HepG2 (cell line): ENCODE measurements at regions not wholly inside any gene's neighbourhood (a gene's known extent, or its start where the extent isn't known, plus 50 kb on each side); places are given as distances from the start of the nearest gene placed in this dataset.

ENCODE experiments used
- ATAC-seq: fragments of 200-7000 bp; cut with Tn5 transposase; 3 replicates; pipeline ENCODE4 v1.9.1; 2020; ENCODE audit warnings: mild to moderate bottlenecking, moderate library complexity
- BruUV-seq: library from RNA; stranded (reverse); fragments of 400-500 nt; replicated peaks from 2 replicates; lab custom pipeline; 2021; lab: Mats Ljungman, UMichigan
- CTCF ChIA-PET: fragments of 300-600 bp; formaldehyde crosslinking; extraction: SDS; loops from one replicate; lab custom pipeline; 2021; ENCODE audit warnings: low total read pairs, inconsistent platforms, low intra/inter-chr PET ratio; lab: Yijun Ruan, JAX
- POLR2A ChIA-PET: fragments of 350-600 bp; sonication (Branson Sonifier 250); formaldehyde crosslinking; loops from one replicate; lab custom pipeline; 2020; ENCODE audit warnings: antibody characterized with exemption, inconsistent platforms; lab: Yijun Ruan, JAX
- DNase-seq: peaks from one replicate; pipeline ENCODE4 v3.0.0-alpha.2; 2015; ENCODE audit warnings: low spot score
- FAIRE-seq: peaks from 3 replicates; lab custom pipeline; 2011; peaks lifted over from hg19 to GRCh38; lab: Jason Lieb, UNC
- H2AFZ ChIP-seq: one replicate; pipeline ENCODE4 v1.6.1; 2011; ENCODE audit warnings: low read length, inconsistent platforms
- H3K27ac ChIP-seq: fragments of 300-600 bp; 3 replicates; pipeline ENCODE4 v1.8.0; 2011; ENCODE audit warnings: mixed run types, mild to moderate bottlenecking, mixed read lengths, low read length, inconsistent platforms; ENCODE audit not compliant: insufficient read depth; ENCODE audit errors: extremely low read length
- H3K27me3 ChIP-seq, 2 experiments: fragments of 200-600 bp in 1 of 2; 2 replicates in 1 of 2; 3 replicates in 1 of 2; pipeline versions ENCODE4 v1.6.0 to v1.8.0; 2011; ENCODE audit warnings: low read length in 2 of 2, mild to moderate bottlenecking in 2 of 2, moderate library complexity in 2 of 2, inconsistent platforms in 1 of 2; ENCODE audit not compliant: insufficient read depth in 2 of 2, control insufficient read depth in 1 of 2
- H3K36me3 ChIP-seq, 2 experiments: fragments of 200-600 bp in 1 of 2; replicated peaks in 1 of 2; 2 replicates in 1 of 2; 3 replicates in 1 of 2; pipeline versions ENCODE4 v1.5.1 to v1.8.0; 2011; ENCODE audit warnings: low read length in 2 of 2, inconsistent platforms in 1 of 2; ENCODE audit not compliant: insufficient read depth in 2 of 2, control insufficient read depth in 1 of 2
- H3K4me1 ChIP-seq: 2 replicates; pipeline ENCODE4 v1.5.1; 2012; ENCODE audit warnings: low read length, inconsistent platforms; ENCODE audit not compliant: insufficient read depth
- H3K4me2 ChIP-seq: 2 replicates; pipeline ENCODE4 v1.6.0; 2011; ENCODE audit warnings: low read depth, low read length, inconsistent platforms
- H3K4me3 ChIP-seq, 3 experiments: fragments of 200-600 bp in 1 of 3; sonication (generic), shearing (Covaris generic) in 1 of 3; replicated peaks in 1 of 3; 2 replicates each; pipeline ENCODE4 v1.5.1; 2011 to 2016; ENCODE audit warnings: low read length in 3 of 3, inconsistent platforms in 2 of 3, low read depth in 2 of 3, mild to moderate bottlenecking in 2 of 3, control low read depth in 1 of 3, mixed read lengths in 1 of 3; ENCODE audit not compliant: insufficient read depth in 1 of 3
- H3K79me2 ChIP-seq: one replicate; pipeline ENCODE4 v1.6.1; 2011; ENCODE audit warnings: low read length, inconsistent platforms; ENCODE audit not compliant: insufficient read depth
- H3K9ac ChIP-seq: 2 replicates; pipeline ENCODE4 v1.6.0; 2011; ENCODE audit warnings: mild to moderate bottlenecking, low read depth, low read length, inconsistent platforms; ENCODE audit not compliant: insufficient read depth
- H3K9me3 ChIP-seq: 2 replicates; pipeline ENCODE4 v1.5.1; 2012; ENCODE audit warnings: mild to moderate bottlenecking, low read length
- H4K20me1 ChIP-seq: 2 replicates; pipeline ENCODE4 v1.6.0; 2011; ENCODE audit warnings: inconsistent platforms, mild to moderate bottlenecking, low read length, moderate library complexity; ENCODE audit not compliant: insufficient read depth
- CSRNP2 ChIP-seq: sonication (generic); formaldehyde crosslinking; conservative IDR thresholded peaks from 2 replicates; pipeline ENCODE4 v1.8.0; 2022; ENCODE audit warnings: low read depth, missing genetic modification reagents
- DNMT1 ChIP-seq: sonication (generic); formaldehyde crosslinking; IDR thresholded peaks from 2 replicates; pipeline ENCODE4 v1.5.1; 2020; ENCODE audit warnings: mild to moderate bottlenecking, missing genetic modification reagents
- JUND ChIP-seq: sonication (generic); formaldehyde crosslinking; IDR thresholded peaks from 2 replicates; pipeline ENCODE4 v1.8.0; 2022; ENCODE audit warnings: mild to moderate bottlenecking, missing genetic modification reagents
- MAFK ChIP-seq, 2 experiments: IDR thresholded peaks in 1 of 2; conservative IDR thresholded peaks in 1 of 2; 2 replicates each; pipeline ENCODE4 v1.6.1; 2011; ENCODE audit warnings: improper control_type of control experiment in 2 of 2, low read length in 2 of 2
- ZNF329 ChIP-seq: sonication (generic); formaldehyde crosslinking; IDR thresholded peaks from 2 replicates; pipeline ENCODE4 v1.9.0; 2021; ENCODE audit warnings: low read depth, mild to moderate bottlenecking, missing genetic modification reagents
- ZNF441 ChIP-seq: sonication (generic); formaldehyde crosslinking; IDR thresholded peaks from 2 replicates; pipeline ENCODE4 v1.7.0; 2021; ENCODE audit warnings: missing genetic modification reagents, borderline replicate concordance
- ZNF850 ChIP-seq: sonication (generic); formaldehyde crosslinking; conservative IDR thresholded peaks from 2 replicates; pipeline ENCODE4 v1.9.0; 2021; ENCODE audit warnings: mild to moderate bottlenecking, missing genetic modification reagents
- WGBS: methylation state at CpG from one replicate; pipeline ENCODE4 v1.1.6; 2017; ENCODE audit warnings: low lambda C conversion rate; 5-methylcytosine and 5-hydroxymethylcytosine counted together
- in situ Hi-C: cut with HindIII; loops from 2 replicates; pipeline ENCODE4 v1.10.0; 2017; ENCODE audit warnings: low pct_unique_long_range_greater_than_20kb; ENCODE audit not compliant: extremely low pct_ligation_motif_present
- intact Hi-C: fragments of 100-400 bp; cut with micrococcal nuclease; formaldehyde crosslinking; loops from one replicate; pipeline ENCODE4 v1.10.0; 2022; ENCODE audit not compliant: unreplicated experiment
- TF ChIP-seq, protein P1 (sequence below): sonication (generic); formaldehyde crosslinking; IDR thresholded peaks from 2 replicates; pipeline ENCODE4 v1.4.0; 2020; ENCODE audit warnings: missing genetic modification reagents, borderline replicate concordance
- TF ChIP-seq, protein P2 (sequence below): sonication (generic); formaldehyde crosslinking; conservative IDR thresholded peaks from 2 replicates; pipeline ENCODE4 v1.8.0; 2022; ENCODE audit warnings: missing genetic modification reagents
- TF ChIP-seq, protein P3 (sequence below): IDR thresholded peaks from 2 replicates; pipeline ENCODE4 v1.4.0; 2020; ENCODE audit warnings: mild to moderate bottlenecking, missing genetic modification reagents

DNA sequence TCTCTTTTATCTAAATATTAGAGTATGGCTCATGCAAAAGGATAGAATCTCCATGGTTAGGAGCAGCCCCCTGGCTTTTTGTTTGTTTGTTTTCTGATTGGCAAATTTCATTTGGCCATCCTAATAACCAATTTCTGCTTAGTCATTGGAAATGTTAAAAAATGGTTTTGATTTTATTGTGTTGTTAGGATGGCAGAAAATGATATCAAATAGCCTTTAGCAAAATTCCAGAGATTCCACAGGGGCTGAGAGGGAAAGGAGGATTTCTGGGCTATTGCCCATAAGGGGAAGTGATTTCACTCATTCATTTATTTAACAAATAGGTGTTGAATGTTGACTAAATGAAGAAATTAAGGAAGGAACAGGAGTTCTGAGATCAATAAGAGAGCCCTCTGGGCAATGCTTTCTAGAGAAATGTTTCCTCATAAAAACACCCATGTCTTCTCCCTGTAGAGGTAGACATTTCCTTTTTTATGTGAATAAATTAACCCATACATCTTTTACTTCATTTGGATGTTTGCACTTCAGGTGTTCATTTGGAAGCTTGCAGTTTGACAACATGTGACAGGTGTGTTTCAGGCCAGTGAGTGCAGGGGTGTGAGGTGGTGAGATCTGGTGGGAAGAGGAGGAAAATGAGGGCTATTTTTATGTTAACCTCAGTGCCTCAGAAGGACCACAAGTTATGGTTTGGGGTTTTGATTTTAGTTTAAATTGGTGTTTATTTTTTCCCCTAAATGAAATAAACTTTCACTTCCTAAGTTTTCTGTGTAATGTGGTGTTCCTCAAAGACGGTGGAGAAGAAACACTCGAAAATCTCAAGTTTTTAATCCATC lies 61.7 kb upstream of the EPC2 start (continued):
- TF ChIP-seq, protein P1, sequence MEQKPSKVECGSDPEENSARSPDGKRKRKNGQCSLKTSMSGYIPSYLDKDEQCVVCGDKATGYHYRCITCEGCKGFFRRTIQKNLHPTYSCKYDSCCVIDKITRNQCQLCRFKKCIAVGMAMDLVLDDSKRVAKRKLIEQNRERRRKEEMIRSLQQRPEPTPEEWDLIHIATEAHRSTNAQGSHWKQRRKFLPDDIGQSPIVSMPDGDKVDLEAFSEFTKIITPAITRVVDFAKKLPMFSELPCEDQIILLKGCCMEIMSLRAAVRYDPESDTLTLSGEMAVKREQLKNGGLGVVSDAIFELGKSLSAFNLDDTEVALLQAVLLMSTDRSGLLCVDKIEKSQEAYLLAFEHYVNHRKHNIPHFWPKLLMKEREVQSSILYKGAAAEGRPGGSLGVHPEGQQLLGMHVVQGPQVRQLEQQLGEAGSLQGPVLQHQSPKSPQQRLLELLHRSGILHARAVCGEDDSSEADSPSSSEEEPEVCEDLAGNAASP, result no peak
- 0 out of 4 replicates have a peak, but pooled peaks of 1 of the 2 experiments have one; percentile 8 for TF ChIP-seq MAFK (conservative IDR thresholded peaks at IDR 0.05 in 1 of 2, IDR thresholded peaks at IDR 0.05 in 1 of 2; ENCODE audit: low read length in 2 of 2)
- TF ChIP-seq CSRNP2 (CRISPR knock-in tag), result no peak
- TF ChIP-seq ZNF850 (CRISPR knock-in tag), result no peak
- no peak for TF ChIP-seq ZNF329 (CRISPR knock-in tag)

GRCh38 chr2:148585696-148586095 lies 58.9 kb upstream of the EPC2 start:
- ChIA-PET CTCF (no interaction called here), POLR2A (no interaction called here)
- no peak overlapping the region for H3K9ac ChIP-seq
- no peaks in the 10 kb centered on the region for H3K79me2 ChIP-seq
- H2AFZ ChIP-seq, result no peak overlapping the region
- intact Hi-C loops (no loop called here), in situ Hi-C loops (no loop called here)
- FAIRE-seq, result no peak
- H3K27ac ChIP-seq, result no peak overlapping the region
- peaks cover 0 to 12% of the 10 kb centered on the region in 2 experiments; a peak in 2 of 5 replicates for H3K27me3 ChIP-seq
- no peaks in the 10 kb centered on the region for H4K20me1 ChIP-seq
- DNase-seq, result no peak
- H3K4me2 ChIP-seq, result no peak overlapping the region
- H3K9me3 ChIP-seq, result no peaks in the 10 kb centered on the region
- no peaks in the 10 kb centered on the region for H3K36me3 ChIP-seq
- 20% methylated on average over 4 of the region's 4 CpGs for WGBS
- H3K4me1 ChIP-seq, result no peaks in the 10 kb centered on the region
- H3K4me3 ChIP-seq, result no peak overlapping the region
- BruUV-seq, result no TSS peak
- no peak for ATAC-seq
- TF ChIP-seq DNMT1 (no peak), JUND (CRISPR knock-in tag) (no peak), ZNF441 (no peak)
- TF ChIP-seq, protein P2, sequence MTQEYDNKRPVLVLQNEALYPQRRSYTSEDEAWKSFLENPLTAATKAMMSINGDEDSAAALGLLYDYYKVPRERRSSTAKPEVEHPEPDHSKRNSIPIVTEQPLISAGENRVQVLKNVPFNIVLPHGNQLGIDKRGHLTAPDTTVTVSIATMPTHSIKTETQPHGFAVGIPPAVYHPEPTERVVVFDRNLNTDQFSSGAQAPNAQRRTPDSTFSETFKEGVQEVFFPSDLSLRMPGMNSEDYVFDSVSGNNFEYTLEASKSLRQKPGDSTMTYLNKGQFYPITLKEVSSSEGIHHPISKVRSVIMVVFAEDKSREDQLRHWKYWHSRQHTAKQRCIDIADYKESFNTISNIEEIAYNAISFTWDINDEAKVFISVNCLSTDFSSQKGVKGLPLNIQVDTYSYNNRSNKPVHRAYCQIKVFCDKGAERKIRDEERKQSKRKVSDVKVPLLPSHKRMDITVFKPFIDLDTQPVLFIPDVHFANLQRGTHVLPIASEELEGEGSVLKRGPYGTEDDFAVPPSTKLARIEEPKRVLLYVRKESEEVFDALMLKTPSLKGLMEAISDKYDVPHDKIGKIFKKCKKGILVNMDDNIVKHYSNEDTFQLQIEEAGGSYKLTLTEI (CRISPR knock-in tag), result no peak
- TF ChIP-seq, protein P3, sequence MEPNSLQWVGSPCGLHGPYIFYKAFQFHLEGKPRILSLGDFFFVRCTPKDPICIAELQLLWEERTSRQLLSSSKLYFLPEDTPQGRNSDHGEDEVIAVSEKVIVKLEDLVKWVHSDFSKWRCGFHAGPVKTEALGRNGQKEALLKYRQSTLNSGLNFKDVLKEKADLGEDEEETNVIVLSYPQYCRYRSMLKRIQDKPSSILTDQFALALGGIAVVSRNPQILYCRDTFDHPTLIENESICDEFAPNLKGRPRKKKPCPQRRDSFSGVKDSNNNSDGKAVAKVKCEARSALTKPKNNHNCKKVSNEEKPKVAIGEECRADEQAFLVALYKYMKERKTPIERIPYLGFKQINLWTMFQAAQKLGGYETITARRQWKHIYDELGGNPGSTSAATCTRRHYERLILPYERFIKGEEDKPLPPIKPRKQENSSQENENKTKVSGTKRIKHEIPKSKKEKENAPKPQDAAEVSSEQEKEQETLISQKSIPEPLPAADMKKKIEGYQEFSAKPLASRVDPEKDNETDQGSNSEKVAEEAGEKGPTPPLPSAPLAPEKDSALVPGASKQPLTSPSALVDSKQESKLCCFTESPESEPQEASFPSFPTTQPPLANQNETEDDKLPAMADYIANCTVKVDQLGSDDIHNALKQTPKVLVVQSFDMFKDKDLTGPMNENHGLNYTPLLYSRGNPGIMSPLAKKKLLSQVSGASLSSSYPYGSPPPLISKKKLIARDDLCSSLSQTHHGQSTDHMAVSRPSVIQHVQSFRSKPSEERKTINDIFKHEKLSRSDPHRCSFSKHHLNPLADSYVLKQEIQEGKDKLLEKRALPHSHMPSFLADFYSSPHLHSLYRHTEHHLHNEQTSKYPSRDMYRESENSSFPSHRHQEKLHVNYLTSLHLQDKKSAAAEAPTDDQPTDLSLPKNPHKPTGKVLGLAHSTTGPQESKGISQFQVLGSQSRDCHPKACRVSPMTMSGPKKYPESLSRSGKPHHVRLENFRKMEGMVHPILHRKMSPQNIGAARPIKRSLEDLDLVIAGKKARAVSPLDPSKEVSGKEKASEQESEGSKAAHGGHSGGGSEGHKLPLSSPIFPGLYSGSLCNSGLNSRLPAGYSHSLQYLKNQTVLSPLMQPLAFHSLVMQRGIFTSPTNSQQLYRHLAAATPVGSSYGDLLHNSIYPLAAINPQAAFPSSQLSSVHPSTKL (CRISPR knock-in tag), result no peak
